GM18508 (cell line): ENCODE measurements at regions not wholly inside any gene's neighbourhood (a gene's known extent, or its start where the extent isn't known, plus 50 kb on each side); places are given as distances from the start of the nearest gene placed in this dataset.
"Not testable (repeated sequence)": the region's sequence is repeated elsewhere in the genome, so short reads cannot be mapped to it uniquely, and the experiment has no call there.

Experiments
- ATAC-seq: cut with Tn5 transposase; IDR thresholded peaks from one replicate; pipeline ENCODE4 v1.9.1; 2021; ENCODE audit warnings: moderate number of reproducible peaks; ENCODE audit not compliant: insufficient read depth, unreplicated experiment

- ATAC-seq, result not testable (repeated sequence)
Measured at GRCh38 chr5:113715921-113716320, 202.4 kb downstream of the YTHDC2 start.

DNA sequence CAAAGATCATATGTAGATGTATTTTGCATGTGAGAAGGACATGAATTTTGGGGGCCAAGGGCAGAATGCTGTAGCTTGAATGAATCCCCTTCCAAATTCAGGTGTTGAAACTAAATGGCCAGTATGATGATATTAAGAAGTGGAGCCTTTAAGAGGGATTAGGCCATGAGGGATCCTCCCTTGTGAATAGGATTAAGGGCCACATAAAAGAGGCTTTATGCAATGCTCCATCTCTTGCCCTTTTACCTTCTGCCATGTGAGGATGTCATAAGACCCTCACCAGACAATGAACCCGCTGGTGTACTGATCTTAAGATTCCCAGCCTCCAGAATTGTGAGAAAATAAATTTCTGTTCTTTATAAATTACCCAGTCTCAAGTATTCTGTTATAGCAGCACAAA is 206.1 kb downstream of the YTHDC2 start:
- ATAC-seq, result no peak

DNA sequence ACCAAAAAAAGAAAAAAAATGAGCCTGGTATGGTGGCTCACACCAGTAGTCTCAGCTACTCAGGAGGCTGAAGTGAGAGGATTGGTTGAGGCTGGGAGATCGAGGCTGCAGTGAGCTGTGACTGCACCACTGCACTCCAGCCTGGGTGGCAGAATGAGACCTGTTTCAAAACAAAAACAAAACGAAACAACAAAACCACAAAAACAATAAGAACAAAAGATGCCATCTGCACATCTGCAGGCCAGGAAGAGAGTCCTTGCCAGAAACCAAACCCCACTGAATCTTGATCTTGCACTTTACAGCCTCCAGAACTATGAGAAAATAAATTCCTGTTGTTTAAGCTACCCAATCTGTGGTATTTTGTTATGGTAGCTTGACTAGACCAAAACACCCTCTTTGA is 207.7 kb downstream of the YTHDC2 start:
- no peak for ATAC-seq

DNA sequence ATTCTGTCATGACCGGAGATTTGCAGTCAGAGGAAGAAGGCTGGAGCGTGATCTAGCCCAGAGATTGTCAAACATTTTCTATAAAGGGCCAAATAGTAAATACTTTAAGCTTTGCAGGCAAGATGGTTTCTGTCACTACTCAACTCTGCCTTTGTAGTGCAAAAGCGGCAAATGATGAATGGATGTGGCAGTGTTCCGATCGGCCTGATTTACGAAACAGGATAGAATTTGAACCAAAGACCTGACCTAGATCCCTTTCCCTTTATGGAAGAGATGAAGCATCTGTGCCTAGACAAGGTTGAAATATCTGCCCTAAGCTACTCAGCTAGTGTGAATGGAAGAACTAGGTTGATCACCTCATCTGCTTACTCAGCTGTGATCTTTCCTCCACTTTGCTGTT is 209.5 kb downstream of the YTHDC2 start:
- ATAC-seq, result no peak

DNA sequence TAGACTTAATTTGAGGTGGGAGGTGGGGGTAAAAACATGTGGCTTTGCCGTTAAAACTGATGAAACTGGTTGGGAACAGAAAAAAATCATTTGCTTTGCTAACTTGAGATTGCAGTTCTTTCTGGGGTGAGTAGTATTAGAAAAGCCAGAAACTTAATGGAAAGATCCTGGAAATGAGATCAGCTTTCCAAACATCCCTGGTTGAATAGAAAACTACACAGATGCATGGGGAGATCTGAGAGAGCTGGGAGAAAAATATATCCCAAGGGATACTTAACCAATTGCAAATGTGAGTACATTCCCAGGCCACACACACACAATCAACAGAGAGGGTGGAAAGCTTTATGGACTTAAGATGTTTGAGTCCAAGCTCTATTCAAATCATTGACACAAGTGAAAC is 222.3 kb downstream of the YTHDC2 start:
- no peak for ATAC-seq

DNA sequence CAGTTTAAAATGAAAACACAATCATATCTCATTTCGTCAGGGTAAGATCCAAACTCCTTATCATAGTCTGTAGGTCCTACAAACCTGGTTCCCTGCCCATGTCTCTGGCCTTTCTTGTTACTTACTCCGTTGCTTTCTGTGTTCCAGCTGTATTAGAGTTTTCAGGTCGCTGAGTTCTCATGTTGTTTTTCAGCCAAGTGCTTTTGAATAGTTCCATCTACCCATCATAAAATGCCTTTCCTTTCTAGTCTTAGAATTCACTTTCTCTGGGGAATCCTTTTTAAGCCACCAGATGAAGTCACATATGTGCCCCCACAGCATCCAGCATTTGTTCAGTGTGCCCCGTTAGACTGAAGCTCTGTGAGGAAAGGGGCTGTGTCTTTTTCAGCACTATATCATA is 228.7 kb downstream of the YTHDC2 start:
- ATAC-seq, result no peak

DNA sequence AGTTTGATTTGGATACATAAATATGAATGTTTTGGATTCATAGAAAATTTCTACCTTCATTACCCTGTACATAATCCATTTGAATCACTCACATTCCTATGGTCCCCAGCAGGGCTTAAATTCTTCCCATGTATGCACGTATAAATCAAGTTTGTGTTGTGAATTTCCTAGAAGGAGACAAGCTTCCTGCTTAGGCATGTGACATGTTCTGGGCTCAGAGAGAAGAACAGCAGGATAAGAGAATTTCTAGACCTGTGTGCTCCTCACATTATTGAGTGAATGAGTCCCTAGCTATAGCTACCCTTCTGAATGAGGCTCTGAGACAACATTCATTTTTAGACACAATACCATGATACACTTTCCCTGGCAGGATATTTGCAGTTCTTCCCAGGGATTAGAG is 229.1 kb downstream of the YTHDC2 start:
- no peak for ATAC-seq

GRCh38 chr5:113748403-113748802 is 234.9 kb downstream of the YTHDC2 start:
- ATAC-seq, result no peak

- ATAC-seq, result no peak
Measured at GRCh38 chr5:113749334-113749733, 235.8 kb downstream of the YTHDC2 start.

GRCh38 chr5:113753182-113753581 is 239.7 kb downstream of the YTHDC2 start:
- ATAC-seq, result not testable (repeated sequence)

- ATAC-seq, result no peak
Measured at GRCh38 chr5:113755516-113755915, 242.0 kb downstream of the YTHDC2 start.

DNA sequence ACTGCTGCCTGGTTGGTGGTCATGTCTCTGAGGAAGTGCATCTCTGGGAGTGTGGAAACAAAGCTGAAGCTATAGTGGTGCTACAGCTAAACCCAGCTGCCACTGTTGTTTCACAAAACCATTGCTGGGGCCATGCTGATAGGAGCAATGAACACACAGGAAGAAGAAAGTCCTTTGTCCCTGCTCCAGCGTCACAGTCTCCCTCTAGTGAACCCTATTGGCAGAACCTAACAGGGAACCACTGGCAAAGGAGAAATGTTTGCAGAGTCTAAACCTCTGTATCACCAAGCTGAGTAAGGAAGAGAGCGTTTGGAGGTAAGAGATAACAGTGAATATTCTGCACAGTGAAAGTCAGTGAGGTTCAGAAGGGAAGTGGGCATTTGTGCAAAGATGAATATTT is 244.0 kb downstream of the YTHDC2 start:
- no peak for ATAC-seq

GRCh38 chr5:113759505-113759904 is 246.0 kb downstream of the YTHDC2 start:
- ATAC-seq, result no peak

GRCh38 chr5:113760486-113760885 is 247.0 kb downstream of the YTHDC2 start:
- no peak for ATAC-seq

DNA sequence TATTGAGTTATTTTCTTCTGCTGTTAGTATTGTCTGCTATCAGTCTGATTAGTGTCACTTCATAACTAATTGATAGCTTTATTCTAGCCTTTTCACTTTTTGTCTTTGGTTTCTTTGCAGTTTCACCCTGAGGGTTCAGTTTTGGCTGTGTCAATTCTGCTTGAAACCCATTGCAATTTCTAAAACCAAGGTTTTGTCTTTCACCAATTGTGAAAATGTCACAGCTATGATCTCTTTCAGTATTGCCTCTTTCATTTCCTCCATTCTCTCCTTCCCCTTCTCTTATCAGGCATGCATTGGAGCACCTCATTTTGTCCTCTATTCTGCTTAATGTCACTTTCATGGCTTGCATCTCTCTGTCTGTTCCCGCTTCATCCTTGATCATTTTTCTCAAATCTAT is 248.1 kb downstream of the YTHDC2 start:
- no peak for ATAC-seq

GRCh38 chr5:113764382-113764781 is 250.9 kb downstream of the YTHDC2 start:
- ATAC-seq, result no peak

GRCh38 chr5:113766827-113767226 is 253.3 kb downstream of the YTHDC2 start:
- ATAC-seq, result not testable (repeated sequence)

DNA sequence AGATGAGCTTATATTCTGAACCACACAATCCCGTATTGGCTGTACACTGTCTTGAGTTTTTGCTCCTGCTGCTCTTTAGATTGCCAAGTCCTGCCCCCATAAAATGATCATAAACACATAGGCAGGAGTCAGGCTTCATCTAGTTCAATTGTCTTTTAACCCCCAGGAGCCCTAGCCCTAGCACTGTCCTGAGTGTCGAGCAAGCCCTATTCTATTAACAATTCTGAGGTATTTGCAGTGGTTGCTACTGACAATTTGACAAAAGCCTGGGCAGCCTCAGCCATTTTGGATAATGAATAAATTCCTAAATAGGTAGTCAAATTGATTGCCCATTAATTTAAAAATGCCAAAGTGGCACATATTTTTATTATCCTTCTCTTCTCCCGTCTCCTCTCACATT is 257.2 kb downstream of the YTHDC2 start:
- ATAC-seq, result no peak

GRCh38 chr5:113771483-113771882 is 258.0 kb downstream of the YTHDC2 start:
- peak; percentile 87 for ATAC-seq

DNA sequence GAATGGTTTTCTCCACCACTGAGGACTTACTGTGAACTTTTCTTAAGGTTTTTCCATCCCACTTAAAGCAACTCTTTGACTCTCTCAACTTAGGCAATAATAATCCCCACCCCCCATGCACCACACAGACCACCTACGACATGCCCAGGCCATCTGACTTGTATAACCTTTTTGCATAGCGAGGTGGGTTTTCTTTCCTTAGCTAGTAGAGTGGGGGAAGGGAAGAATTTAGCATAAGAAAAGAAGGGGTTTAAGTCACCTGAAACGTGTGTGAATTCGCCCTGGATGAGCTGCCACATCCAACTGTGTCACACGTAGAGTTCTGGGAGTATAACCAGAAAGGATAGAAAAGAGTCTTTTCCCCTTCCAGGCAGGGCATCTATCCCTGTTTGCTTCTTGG is 262.7 kb downstream of the YTHDC2 start:
- no peak for ATAC-seq

DNA sequence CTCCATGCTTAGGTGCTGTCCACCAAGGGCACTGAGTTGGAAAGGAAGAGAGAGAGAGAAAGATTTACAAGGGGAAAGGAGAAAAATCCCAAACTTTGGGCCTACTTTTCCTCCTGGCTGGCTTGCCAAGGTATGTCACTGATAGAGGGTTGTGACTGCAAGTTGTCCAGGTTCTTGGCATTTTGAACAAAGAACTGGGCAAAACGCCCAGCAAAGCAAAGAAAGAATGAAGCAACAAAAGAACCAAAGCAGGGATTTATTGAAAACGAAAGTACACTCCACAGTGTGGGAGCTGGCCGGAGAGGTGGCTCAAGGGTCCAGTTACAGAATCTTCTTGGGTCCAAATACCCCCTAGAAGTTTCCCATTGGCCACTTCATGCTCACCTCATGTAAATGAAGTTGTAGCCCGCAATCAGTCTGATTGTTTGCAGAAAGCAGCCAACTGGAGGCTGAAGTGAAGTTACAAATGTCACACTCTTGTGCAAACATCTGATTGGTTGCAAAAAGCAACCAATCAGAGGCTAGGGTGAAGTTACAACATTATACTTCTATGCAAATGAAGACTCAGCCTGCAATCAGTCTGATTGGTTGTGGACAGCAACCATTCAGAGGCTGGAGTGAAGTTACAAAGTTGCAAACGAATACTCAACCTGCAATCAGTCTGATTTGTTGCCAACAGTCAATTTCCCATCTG is 263.5 kb downstream of the YTHDC2 start:
- no peak for ATAC-seq

DNA sequence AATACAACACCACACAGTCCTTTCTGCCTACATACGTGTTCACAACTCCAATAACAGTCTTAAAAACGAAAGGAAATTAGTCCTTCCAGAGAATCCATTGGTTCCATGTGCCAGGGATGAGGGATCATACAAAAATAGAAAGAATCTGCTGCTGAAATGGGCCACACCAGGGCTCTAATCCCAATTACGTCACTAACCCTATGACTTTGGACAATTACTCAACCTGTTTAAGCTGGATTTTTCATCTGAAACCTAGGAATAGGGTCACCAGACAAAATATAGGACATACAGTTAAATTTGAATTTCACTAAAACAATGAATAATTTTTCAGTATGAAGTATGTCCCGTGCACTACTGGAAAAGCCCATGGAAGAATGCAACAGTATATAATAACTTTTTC is 264.7 kb downstream of the YTHDC2 start:
- ATAC-seq, result no peak
